ENCODE measurements at regions not wholly inside any gene's neighbourhood (a gene's known extent, or its start where the extent isn't known, plus 50 kb on each side); places are given as distances from the start of the nearest gene placed in this dataset.
"Not testable (repeated sequence)": the region's sequence is repeated elsewhere in the genome, so short reads cannot be mapped to it uniquely, and the experiment has no call there.

DNA sequence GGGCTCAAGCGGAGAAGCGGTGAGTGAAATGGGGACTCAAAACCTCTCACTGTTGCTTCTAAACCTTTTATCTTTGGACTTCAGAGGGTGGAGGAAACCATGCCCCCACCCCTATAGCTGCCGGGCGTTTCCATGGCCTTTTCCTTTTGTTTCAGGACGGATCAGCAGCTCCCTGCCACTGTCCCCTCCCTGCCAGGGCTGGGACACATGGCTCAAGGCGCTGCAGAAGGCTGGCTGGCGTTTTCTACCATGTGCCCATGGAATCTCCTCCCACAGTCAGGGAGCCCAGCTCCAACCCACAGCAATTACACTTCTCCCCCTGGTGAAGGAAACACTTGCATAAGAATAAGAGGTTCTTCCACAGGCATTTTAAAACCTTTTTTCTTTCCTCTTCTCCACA lies 812.7 kb downstream of the PLA2G4A start:
- no peak for DNase-seq

DNA sequence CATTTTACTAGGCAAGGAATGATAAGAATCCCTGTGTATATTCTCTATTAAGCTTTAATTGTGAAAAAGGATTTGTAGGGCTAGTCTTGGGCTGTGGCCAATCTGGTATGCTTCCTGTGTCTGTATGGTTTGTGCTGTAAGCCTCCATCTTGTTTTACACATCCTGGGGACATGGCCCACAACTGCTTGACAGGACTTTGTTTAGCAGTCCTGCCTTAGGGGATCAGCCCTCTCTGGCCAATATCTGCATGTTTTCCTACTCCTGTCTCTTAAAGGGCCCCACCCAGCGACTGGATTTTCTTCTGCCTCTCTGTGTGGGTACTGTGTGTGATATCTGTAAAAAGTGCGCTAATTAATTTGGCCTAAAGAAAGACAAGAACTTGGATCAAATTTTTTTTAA lies 813.2 kb downstream of the PLA2G4A start:
- DNase-seq, result no peak

GRCh38 chr1:187645651-187646050 lies 816.9 kb downstream of the PLA2G4A start:
- DNase-seq, result no peak

GRCh38 chr1:187646536-187647107 lies 817.9 kb downstream of the PLA2G4A start:
- no peak for DNase-seq

- DNase-seq, result no peak
Observed at GRCh38 chr1:187648091-187648490, 819.3 kb downstream of the PLA2G4A start.

- DNase-seq, result no peak
Observed at GRCh38 chr1:187654635-187655034, 825.9 kb downstream of the PLA2G4A start.

- DNase-seq, result no peak
Observed at GRCh38 chr1:187655104-187655503, 826.4 kb downstream of the PLA2G4A start.

DNA sequence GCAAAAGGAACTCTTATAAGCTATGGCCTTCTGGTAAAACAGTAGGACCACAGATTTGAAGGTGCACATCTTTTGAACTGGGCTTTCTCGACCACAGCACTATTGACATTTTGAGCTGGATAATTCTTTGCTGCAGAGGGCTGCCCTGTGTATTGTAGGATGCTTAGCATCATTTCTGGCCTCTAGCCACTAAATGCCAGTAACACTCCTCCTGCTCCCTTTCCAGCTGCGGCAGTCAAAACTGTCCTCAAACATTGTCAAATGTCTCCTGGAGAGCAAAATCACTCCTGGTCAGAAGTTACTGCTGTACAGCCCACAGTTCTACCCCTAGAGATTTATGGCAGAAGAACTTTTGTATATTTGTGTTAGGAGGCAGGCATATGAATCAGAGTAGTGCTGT lies 836.7 kb downstream of the PLA2G4A start:
- DNase-seq, result no peak

DNA sequence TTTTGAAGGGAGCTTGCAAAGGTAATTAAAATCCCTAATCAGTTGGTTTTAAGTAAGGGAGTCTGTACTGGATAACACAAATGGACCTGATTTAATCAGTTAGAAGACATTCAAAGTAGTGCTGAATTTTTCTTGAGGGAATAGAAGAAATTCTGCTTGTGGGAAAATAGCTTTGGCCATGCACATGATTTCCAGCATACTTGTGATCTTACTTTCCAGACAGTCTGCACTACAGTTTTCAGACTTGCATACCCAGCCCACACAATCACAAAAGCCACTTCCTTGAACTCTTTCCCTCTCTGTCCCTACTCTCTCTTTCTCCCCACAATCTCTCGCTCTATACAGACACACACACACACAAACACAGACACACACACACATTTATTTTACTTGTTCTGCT lies 852.1 kb downstream of the PLA2G4A start:
- DNase-seq, result no peak

- DNase-seq, result no peak
Observed at GRCh38 chr1:187682112-187682511, 853.4 kb downstream of the PLA2G4A start.

GRCh38 chr1:187685333-187685732 lies 856.6 kb downstream of the PLA2G4A start:
- DNase-seq, result no peak

DNA sequence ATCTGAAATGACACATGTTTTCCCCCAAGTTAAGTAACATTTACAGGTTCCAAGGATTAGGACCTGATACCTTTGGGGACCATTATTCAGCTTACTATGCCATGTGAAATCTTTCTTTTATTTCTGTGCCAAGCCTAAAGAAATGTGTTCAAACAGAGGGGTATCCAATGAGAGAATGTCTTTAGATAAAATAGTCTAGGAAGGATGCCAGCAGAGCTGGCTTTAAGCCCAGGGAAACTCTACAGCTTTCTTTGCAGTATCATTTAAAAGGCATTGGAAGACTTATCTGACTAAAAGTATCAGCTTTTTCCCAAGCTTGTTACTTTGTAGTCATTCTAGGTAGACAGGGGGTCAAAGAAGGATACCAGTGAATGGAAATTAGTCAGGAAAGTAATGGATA lies 860.4 kb downstream of the PLA2G4A start:
- no peak for DNase-seq

- no peak for DNase-seq
Observed at GRCh38 chr1:187691439-187691838, 862.7 kb downstream of the PLA2G4A start.

GRCh38 chr1:187692799-187693198 lies 864.0 kb downstream of the PLA2G4A start:
- DNase-seq, result no peak

- DNase-seq, result no peak
Observed at GRCh38 chr1:187696073-187696472, 867.3 kb downstream of the PLA2G4A start.

DNA sequence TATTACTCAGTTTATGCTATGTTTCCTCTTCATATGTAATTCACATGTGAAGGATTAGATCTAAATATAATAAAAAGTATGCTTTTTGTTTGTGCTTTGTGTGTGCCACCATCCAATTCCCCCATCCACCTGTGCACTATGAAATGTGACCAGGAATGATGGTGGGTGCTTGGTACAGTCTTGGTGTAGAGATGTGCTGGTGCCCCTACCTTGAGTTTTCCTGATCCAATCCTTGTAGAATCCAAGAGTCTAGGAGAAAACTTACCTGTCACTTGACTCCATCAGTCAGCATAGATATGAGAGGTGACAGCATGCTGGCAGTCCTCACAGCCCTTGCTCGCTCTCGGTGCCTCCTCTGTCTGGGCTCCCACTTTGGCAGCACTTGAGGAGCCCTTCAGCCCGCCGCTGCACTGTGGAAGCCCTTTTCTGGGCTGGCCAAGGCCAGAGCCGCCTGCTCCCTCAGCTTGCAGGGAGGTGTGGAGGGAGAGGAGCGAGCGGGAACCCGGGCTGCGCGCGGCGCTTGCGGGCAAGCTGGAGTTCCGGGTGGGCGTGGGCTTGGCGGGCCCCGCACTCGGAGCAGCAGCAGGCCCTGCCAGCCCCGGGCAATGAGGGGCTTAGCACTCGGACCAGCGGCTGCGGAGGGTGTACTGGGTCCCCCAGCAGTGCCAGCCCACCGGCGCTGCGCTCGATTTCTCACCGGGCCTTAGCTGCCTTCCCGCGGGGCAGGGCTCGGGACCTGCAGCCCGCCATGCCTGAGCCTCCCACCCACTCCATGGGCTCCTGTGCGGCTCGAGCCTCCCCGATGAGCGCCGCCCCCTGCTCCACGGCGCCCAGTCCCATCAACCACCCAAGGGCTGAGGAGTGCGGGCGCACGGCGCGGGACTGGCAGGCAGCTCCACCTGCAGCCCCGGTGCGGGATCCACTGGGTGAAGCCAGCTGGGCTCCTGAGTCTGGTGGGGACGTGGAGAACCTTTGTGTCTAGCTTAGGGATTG lies 874.7 kb downstream of the PLA2G4A start:
- not testable (repeated sequence) for DNase-seq

DNA sequence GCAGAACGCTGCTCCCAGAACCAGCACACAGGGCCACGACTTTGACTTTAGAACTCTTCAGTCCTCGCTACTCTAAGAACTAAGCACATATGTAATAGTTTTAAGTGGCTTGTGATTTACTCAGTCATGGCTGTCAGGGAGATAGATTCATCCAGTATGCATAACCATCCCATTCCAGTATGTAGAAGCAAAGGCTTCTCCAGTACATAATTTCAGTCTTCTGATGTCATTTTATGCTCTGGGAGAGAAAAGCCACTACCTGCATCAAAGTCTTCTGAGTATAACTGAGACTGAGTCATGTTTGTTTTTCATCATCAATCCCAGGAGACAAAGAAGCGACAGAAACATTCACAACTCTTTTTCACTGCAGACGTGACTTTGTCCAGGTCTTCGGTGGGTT lies 885.7 kb downstream of the PLA2G4A start:
- no peak for DNase-seq

DNA sequence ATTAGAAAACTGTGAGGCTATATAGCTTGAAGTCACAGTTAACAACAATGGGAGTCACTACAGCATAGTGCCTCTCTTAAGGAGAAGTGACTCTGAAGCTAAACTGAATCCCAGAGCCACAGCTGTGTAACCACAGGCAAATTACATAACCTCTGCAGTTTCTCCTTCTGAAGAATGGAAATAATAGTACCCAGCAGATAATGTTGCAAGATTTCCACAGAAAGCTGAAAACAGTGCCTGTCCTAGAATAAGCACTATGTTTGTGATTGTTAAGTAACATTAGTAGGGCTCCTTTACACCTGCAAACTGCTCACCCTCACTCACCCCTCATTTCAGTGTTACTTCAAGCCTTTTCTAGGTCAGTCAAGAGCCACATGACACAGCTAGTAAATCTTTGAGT lies 886.7 kb downstream of the PLA2G4A start:
- DNase-seq, result no peak

GRCh38 chr1:187716160-187716559 lies 887.4 kb downstream of the PLA2G4A start:
- no peak for DNase-seq

DNA sequence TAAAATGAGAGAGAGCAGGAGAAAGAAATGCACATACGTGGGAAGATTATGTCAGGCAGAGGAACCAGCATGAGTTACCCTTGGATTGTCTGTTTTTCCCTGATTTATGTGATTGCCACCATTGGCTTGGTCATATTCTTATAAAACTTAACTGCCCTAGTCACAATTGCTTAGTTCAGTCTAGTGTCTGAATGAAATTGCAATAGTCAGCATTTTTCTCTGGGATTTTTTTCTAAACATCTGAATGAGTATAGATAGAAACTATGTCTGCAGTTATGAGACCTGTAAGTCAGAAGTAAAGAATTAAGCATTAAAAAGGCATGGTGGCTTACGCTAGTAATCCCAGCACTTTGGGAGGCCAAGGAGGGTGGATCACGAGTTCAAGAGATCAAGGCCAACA lies 889.8 kb downstream of the PLA2G4A start:
- no peak for DNase-seq

DNA sequence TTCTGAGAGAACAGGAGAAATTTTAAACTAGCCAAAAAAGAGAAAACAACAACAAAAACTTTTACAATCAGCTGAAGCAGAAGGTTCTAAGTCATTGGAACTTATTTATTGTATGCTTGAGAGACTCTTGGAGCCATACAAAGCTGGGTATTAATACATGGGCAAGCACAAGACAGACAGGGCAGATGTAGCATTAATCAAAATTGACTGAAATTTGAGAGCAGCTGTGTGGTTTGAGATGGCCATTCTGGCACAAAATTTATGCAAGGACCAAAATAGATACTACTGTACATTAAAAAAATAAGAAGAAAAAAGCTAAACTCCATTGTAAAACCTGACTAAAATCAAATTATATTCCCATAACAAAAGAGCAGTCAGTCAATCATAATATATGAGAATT lies 892.5 kb downstream of the PLA2G4A start:
- DNase-seq, result no peak

GRCh38 chr1:187725216-187725615 lies 896.5 kb downstream of the PLA2G4A start:
- no peak for DNase-seq

DNA sequence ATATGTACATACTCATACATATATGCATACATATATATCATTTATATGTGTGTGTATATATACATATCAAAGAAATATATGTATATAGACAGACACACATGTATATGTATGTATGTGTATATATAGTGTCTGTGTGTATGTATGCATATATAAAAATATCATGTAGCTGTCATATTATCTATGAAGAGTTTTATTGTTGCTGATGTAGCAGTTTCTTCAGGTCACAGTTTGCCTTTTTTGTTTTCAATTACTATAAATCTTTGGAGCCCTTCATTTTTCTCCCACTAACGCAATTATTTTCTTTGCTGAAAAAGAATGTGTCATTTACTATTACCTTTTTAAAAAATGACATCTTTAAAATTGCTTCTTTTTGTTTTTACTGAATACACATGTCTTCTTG lies 904.5 kb downstream of the PLA2G4A start:
- no peak for DNase-seq

DNA sequence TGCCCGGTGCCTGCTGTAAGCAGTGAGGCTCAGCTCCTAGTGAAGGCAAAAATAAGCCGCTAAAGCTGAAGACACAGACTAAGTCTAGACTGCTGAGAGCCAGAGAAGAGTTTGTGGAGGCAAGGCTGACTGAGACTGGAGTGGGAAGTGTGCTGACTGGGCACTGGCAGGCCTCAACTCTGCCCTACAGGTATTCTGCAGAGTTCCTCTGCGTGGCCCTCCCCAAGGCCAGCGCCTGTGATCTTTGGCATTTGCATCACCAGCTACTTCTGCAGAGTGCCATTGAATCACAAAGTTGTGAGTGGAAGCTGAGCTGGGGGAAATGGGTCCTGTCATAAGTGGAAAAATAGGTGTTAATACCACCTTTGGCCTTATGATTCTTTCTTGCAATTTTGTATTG lies 905.7 kb downstream of the PLA2G4A start:
- no peak for DNase-seq

- DNase-seq, result no peak
Observed at GRCh38 chr1:187744665-187745064, 915.9 kb downstream of the PLA2G4A start.
